NT2/D1 (cell line): ENCODE measurements at regions not wholly inside any gene's neighbourhood (a gene's known extent, or its start where the extent isn't known, plus 50 kb on each side); places are given as distances from the start of the nearest gene placed in this dataset.

Experiments used
- YY1 ChIP-seq: IDR thresholded peaks from 2 replicates; pipeline ENCODE4 v1.6.1; 2011; ENCODE audit not compliant: insufficient read length, insufficient read depth
- ZNF274 ChIP-seq: IDR thresholded peaks from 2 replicates; pipeline ENCODE4 v1.6.1; 2011; ENCODE audit warnings: mild to moderate bottlenecking, low read depth, low read length

GRCh38 chr1:5308249-5308648 lies 653.8 kb downstream of the AJAP1 start:
- TF ChIP-seq ZNF274: no peak
- TF ChIP-seq YY1: no peak
